GM18502 (cell line): ENCODE measurements at regions not wholly inside any gene's neighbourhood (a gene's known extent, or its start where the extent isn't known, plus 50 kb on each side); places are given as distances from the start of the nearest gene placed in this dataset.
"Not testable (repeated sequence)": the region's sequence is repeated elsewhere in the genome, so short reads cannot be mapped to it uniquely, and the experiment has no call there.

ENCODE experiments used
- ATAC-seq: cut with Tn5 transposase; IDR thresholded peaks from one replicate; pipeline ENCODE4 v1.9.1; 2021; ENCODE audit warnings: mild to moderate bottlenecking; ENCODE audit not compliant: unreplicated experiment, poor library complexity

DNA sequence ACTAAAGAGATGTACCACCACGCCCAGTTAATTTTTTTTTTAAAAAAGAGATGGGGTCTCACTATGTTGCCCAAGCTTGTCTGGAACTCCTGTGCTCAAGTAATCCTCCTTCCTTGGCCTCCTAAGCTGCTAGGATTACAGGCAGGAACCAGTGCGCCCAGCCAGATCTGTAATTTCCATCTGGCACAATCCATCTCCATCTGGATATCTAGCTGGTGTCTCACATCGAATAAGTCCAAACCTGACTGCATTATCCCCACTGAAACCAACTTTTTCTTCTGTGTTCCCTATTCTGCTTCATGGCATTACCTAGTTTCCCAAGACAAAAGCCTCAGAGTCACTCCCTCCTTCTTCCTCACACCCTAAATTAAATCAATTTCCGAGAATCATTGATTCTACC, 125.8 kb upstream of the TEX13C start:
- ATAC-seq: no peak

DNA sequence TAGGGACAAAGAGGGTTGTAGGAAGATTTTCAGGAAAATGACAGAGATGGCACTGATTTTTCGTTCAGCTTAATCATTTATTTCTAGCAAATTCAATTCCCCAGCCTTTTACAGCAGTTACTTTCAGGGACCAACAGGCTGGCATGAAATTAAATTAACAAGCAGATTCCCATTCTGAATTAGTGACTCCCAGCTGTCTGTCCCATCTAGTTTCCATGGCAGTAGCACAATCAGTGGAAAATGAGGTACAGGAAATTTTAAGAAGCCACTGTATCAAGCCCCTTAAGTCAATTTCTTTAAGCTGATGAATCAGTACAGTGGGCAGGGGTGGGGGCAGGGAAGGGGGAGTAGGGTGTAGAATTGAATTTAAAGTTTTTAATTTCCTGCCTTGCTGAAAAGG, 121.1 kb upstream of the TEX13C start:
- ATAC-seq: no peak

DNA sequence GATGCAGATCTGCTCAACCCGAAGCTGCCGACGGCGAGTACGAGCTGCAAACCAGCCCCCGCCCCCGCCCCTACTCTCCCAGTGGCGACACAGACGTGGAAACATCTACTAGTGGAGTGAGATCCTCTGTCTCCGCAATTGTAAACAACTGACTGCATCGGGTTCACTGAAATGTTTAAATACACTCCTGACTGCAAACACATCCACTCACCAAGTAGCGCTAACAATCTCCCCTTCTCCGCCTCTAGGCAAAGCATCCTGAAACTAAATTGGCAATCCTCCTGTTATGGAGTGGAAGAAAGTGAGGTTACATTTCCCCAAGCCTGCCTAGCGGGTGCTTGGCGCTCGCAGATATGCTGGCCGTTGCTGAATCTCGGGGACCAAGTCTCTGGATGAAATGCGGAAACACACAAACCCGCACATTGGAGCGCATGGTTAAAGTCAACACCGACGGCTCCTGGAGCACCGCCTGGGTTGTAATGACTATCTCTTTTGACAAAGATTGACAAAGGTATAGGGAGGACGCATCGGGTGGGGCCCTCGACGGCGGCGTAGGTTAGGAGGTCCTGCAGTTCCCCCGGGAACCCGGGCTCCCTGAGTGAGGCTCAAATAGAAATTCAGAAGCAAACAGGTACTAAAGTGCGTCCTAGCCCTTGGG, 117.0 kb upstream of the TEX13C start:
- ATAC-seq: no peak

DNA sequence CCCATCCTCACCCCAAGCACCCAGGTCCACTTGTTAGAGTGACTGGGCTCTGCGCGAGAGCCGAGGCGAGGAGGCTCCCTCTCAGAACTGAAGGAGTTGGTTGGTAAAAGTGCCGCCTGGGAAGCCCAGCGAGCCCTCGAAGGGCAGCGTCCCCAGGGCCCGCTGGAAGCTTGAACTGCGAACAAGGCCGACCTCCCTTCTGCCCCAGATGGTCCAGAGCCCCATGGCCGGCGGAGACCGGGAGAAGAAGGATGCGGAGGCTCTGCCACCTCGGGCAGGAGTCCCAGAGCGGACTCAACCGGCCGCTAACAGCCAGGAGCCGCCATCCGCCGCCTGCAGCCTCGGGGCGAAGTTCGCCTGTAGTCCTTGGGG, 116.3 kb upstream of the TEX13C start:
- no peak for ATAC-seq

DNA sequence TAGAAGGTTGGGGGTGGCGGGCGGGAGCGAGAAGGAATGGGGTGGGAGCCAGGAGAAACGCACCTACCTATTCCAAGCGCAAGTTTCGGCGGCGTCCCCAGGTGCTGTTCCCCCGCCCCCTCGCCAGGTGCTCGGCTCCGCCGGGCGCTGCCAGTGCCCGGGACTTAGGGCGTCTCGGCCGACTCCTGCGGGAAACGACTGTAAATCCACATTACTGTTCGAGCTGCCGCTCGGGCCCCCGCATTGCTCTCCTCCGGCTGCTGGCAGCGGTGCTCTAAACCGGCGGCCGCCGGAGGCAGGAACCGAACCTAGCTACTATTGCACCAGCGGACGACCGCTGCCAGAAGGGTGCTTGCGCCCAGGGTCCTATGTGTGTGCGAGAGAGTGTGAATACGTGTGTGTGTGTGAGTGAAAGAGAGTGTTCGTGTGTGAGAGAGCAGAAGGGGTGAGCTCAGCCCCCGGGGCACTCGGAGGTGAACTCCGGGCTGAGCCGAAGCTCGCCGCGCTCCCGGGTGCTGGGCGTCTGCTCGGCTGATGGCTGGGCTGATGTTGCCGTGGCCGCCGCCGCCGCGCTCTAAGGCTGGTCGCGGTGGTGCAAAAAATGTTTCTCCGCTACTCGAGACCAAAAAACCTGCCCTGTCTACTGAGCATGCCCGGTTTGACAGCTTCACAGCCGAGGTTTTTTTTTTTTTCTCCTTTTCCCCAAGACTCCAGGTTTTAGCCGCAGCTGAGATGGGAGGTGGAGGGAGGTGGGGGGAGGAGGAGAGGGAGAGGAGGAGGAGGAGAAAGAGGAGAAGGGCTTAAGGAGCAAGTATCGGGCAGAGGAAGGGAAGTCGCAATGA, 115.7 kb upstream of the TEX13C start:
- ATAC-seq: no peak

DNA sequence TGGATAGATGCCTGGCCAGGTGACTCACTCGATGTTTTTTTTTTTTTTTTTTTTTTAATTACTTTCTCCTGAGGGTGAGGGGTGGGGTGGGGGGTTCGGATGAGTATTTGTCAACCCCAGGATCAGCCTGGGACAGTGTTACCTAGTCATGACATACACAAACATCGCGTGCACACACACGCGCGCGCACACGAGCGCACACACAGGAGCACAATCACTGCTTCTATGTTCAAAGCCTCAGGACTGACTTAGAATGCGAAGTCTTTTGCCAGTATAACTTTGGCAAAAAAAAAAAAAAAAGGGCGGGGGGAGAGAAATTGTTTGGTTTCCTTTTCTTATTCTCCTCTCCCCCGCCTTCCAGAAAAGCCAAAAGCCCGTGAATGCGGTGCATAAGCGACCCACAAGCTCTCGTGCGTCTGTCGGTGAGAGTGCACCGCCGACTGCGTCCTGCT, 115.0 kb upstream of the TEX13C start:
- no peak for ATAC-seq

DNA sequence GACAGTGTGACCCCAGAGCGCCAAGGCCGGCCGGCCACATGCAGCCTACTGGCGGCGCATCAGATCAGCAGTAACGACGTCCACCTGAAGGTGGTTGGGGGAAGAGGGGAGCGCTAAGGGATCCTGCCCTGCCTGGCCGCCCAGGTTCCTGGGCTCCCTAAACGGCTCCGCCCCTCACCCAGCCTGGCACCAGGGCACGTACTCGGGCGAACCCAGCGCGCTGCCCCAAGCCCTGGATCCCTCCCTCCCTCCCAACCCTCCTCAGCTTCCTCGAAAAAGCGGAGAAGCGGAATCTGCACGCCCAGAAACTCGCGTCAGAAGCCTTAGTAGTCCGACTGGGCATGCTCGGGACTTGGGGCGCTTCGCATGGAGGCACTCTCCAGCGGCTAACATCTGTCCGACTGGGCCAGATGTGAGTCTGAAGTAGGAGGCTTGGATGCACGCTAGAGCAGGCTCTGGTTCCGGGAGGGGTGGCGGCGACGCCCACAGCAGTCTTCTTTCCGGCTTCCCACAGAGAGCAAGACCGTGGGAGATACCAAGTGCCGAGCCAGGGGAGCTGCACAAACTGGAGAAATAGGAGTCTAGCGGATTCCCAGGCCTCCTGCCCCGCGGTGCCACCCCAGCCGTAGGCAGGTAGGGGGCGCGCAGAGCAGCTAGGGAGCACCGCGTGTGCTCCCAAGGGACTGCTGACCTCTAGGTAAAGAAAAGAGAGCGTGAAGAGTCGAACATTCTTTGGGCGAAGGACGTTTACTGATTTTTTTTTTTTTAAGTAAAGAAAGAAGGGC, 114.3 kb upstream of the TEX13C start:
- ATAC-seq: no peak

DNA sequence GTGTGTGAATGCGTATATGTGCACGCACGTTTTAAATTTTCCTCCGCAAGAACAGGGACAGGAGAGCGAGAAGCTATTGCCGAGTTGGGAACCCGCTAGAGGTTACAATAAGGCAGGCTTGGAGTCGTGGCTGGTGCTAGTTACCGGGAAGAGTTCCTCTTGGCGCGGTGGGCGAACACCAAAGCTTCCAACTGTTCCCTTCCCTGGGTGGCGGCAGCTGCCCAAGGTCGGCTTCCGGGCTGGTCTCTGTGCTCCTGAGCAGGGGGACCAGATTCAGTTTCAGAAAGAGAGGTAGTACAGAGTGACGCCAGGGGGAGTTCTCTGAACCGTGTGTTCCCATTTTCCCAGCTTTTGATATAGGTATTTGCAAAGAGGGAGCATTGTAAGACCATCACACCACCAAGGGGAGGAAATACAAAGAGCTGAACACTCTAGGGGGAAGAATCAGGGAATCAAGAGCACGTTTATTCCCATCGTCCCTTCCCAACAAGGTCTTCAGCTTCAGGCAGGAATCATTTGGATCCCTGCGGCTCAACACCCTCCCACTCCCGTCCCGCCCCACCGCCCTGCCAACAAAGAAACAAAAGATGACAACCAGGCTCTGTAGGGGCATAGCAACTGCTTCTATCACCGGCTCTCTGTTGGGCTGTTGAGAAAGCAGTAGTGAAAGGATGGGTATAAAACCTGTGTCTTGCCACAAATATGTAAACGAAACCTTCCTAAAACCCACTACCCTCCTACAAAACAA, 113.6 kb upstream of the TEX13C start:
- ATAC-seq: no peak

DNA sequence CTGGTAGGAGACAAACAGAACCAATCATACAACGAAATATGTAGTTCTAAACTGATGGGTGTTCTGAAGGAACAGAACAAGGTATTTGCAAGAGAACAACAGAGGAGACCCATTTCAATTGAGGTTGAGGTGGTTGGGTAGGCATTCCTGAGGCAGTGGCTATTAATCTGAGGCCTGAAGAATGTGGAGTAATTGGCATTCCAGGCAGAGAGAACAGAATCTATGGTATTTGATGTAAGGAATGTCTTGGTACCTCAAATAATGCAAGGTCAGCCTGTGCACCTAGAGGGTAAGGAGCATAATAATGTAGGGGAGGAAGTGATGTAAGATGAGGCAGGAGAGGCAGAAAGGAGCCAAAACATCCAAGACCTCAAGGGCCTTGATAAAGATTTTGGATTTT, 109.5 kb upstream of the TEX13C start:
- no peak for ATAC-seq

DNA sequence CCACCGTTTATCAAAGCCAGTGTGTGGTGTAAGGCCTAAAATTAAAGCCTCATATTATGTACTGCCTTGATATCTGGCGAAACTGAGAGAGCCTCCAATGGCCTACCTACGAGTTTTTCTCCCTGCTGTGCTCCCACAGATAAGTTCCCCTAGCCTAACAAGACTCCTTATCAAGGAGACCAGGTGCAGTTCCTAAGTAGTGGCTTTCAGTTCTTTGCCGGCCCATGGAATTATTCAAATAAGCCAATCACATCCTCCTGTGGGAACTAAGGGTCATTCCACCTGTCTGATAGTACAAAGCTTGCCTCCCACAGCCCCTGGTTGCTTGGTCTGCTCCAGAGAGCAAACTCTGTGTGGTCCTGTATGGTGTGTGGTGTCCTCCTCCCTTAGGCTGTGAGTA, 99.8 kb upstream of the TEX13C start:
- ATAC-seq: no peak

DNA sequence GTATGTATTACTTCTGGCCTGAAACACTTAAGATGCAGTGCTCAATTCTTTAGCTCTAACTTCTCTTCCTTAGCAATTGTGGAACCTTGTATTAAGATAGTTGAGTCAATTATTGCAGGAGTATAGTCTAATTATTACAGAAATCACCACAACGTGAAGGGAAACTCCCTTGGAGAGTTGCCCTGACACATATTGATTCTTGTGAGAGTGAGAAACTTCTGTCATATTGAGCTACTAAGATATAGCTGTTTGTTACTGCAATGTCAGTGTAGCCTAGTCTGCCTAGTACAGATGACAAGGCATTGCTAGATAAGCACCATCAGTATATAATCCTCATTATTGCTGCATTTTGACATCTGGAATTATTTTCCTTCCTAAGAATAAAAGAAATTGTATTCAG, 82.7 kb upstream of the TEX13C start:
- ATAC-seq: no peak

DNA sequence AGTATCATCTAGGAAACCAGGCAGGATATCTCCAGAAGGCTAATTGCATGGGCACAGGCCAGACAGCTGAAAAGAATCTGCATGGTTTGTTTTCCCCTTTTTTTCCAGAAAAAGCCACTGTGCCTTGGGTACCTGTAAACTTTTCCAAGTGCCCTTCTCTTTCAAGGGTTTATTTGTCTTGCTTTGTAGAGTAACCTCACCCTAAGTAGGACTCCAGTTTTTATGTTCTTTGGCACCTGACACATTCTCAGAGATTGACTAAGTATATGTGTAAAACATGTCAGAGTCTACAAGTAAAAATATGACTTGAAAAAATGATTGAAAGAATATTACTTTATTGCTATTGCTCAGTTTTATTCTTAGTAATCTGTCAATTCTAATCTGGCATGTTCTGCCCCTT, 70.7 kb upstream of the TEX13C start:
- ATAC-seq: no peak

DNA sequence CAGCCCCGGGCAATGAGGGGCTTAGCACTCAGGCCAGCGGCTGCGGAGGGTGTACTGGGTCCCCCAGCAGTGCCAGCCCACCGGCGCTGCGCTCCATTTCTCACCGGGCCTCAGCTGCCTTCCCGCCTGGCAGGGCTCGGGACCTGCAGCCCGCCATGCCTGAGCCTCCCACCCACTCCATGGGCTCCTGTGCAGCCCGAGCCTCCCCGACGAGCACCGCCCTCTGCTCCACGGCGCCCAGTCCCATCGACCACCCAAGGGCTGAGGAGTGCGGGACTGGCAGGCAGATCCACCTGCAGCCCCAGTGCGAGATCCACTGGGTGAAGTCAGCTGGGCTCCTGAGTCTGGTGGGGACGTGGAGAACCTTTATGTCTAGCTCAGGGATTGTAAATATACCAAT, 63.9 kb upstream of the TEX13C start:
- not testable (repeated sequence) for ATAC-seq

DNA sequence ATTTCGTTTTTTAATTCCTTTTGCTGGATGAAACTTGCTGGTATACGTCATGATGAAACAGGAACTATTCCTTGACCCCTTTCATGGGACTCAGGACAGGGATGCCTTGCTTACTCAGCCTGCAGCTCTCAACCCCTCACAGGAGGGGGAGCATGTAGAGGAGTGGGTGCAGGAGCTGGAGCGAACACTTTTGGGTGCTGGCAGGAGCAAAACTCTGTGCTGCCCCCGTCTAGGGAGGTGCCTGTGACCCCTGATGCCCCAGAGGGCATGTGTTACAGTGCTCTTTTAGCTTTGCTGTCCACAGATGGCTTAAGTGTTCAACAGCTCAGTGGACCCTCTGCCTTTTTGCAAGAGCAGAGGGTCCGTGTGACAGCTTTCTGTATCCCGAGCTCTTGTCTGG, 56.8 kb upstream of the TEX13C start:
- no peak for ATAC-seq

DNA sequence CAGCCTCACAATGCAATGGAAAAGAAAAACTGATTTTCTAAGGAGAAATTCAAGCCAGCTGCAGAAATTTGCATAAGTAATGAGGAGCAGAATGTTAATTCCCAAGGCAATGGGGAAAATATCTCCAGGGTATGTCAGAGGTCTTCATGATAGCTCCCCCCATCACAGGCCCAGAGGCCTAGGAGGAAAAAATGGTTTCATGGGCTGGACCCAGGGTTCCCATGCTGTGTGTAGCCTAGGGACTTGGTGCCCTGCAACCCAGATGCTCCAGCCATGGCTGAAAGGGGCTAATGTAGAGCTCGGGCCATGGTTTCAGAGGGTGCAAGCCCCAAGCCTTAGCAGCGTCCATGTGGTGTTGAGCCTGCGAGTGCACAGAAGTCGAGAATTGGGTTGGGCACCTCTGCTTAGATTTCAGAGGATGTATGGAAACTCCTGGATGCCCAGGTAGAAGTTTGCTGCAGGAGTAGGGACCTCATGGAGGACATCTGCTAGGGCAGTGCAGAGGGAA, 53.5 kb upstream of the TEX13C start:
- no peak for ATAC-seq
